ENCODE measurements at regions not wholly inside any gene's neighbourhood (a gene's known extent, or its start where the extent isn't known, plus 50 kb on each side); places are given as distances from the start of the nearest gene placed in this dataset.

DNA sequence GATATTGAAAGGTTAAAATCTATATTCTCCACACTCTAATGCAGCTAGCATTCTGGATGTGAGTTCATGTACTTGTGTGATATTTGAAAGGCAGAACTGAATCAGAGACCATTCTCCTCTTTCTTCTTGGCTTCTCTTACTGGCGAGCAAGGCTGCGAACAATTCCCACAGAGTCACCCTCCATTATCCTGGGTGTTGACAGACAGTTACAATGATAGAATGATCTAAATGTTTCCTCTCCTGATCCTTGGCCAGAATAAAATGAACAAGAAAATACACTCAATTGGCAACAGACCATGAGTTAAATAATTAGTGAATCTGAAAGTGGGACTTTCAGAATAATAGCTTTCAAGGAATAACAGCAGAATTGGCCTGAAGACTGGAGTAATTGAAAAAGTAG lies 342.8 kb downstream of the RAPGEF2 start:
- no peak for DNase-seq

DNA sequence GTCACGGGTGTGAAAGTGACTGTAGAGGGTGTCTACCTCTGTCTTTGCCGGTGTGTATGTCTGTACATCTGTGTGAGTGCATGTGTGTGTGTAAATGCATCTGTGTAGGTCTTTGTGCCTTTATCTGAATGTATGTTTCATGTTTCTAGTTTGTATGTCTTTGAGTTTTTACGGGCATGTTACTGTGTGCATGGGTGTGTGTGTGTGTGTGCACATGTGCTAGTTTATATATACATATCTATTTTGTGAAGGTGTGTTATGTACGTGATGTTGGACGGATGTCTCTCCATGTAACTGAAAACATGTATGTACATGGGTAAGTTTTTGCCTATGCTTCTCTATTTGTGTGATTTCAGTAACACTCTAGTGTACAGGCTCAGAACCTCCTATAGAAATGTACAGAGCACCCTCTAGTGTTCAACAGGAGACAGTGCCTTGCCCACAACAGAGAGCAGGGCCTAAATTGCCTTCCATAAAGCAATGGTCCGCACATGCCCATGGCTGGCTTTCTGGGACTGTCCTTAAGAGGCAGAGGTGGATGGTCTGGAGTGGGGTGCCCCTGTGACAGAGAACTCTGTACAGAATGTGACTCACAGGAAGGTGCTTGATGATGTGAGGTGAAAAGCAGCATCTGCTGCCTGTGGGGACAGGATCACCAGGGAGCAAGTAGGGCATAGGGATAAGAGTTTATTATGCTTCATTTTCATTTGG lies 343.5 kb downstream of the RAPGEF2 start:
- DNase-seq, result peak; percentile 39

DNA sequence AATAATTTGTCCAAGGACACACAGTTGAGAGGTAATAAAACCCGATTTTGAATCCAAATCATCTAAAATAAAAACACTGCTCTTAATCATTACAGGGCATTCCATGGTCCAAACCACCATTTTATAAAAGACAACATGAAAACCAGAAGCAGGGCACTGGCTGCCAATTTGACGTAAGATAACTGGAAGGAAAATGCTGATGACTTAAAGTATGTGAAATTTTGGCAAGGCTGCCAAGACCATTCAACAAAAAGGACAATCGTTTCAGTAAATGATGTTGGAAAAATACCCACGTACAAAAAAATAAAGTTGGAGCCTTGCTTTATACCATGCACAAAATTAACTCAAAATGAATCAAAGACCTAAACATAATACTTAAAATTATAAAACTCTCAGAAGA lies 344.4 kb downstream of the RAPGEF2 start:
- DNase-seq, result no peak

DNA sequence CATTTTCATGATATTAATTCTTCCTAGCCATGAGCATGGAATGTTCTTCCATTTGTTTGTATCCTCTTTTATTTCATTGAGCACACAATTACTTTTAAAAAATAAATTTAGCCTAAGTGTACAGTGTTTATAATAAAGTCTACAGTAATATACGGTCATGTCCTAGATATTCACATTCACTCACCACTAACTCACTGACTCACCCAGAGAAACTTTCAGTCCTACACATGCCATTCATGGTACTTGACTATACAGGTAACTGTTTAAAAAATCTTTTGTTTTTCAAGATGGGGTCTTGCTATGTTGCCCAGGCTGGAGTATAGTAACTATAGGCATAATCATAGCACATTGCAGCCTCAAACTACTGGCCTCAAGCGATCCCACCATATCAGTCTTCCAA lies 348.1 kb downstream of the RAPGEF2 start:
- no peak for DNase-seq

DNA sequence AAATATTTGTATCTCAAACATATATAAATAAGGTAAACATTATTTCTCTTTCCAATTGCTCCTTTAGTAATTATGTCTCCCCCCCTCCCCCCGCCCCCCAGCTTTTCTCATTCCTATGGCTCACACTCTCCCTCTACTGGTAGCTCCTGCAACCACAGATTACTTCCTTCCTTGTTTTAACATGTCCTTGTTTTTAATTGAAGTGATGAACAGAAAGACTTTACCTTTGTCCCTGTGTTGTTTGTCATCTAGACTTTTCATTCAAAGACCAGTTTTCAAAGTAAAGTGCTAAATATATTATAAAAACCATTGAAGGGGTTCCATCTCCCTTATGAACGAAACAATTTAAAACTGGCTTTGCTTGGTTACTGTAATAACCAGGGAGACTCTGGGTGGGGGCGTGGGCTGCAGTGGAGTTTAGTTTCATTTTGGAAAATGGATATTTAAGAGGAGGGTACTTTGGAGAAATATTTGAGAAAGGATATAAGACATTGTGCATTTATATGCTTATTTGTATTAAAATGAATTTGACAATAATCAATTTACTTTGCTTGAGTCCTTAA lies 352.9 kb downstream of the RAPGEF2 start:
- peak; percentile 5 for DNase-seq

DNA sequence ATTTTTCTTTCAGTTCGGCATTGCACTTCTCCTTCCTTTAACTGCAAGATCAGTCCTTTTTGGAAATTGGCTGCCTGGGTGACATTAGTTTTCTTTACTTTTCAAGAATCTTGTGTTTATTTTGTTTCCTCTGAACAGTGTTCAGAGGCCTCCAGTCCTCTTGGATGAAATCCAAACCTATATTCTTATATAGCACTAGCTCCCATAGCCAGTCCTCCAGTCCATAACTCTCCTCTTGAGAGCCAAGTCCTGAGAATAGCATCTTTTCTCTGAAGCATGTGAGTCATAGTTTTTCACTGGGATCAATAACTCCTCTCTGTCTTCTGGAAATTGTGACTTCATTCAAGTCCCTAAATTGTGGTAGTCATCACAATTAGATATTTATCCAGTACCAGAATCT lies 357.5 kb downstream of the RAPGEF2 start:
- no peak for DNase-seq

DNA sequence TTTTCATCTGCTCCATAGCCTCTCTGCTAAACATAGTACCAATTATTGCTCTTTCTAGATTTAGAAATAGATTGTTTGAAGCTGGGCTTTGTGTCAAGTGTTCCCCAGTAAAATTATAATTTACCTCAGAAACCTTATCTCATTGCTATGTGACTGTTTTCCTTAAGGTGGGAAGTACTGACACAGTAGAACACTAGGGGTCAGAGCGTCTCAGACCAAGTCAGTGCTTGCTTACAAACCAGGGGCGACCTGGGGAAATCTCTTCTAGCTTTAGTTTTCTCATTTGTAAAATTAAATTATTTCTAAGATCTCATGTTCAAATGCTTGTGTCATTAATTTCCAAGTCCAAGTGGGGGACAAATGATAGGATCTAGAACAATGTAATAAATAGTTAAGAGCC lies 360.4 kb downstream of the RAPGEF2 start:
- DNase-seq, result no peak

DNA sequence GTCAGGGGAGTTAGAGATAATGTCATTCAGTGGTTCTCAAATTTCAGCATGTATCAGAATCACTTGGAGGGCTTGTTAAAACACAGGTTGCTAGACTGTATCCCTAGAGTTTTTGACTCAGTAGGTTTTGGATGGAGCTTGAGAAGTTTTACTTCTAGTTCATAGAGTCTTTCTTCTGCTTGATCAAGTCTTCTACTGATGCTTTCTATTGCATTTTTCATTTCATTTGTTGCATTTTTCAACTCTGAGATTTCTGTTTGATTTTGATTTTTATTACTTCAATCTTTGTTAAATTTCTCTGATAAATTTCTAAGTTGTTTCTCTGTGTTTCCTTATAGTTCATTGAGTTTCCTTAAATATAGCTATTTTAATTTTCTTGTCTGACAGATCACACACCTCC lies 361.4 kb downstream of the RAPGEF2 start:
- no peak for DNase-seq

DNA sequence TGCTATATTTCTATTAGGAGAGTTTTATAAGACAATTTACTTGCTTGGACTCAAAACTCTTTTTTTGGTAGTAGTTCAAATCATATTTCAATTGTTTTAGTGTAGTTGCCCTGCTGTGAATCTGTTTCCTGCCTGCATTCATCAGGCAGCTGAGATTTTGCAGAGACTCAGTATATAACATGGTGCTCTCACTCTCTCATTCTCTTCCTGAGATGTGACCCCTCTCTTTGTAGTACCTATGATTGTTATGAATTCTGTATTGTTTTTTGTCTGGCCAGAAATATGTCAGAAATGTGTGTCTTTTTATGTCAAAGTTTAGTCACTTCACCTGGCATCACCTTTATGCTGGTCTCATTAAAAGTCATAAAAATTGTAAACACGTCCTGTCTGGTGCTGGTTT lies 374.0 kb downstream of the RAPGEF2 start:
- DNase-seq, result no peak

DNA sequence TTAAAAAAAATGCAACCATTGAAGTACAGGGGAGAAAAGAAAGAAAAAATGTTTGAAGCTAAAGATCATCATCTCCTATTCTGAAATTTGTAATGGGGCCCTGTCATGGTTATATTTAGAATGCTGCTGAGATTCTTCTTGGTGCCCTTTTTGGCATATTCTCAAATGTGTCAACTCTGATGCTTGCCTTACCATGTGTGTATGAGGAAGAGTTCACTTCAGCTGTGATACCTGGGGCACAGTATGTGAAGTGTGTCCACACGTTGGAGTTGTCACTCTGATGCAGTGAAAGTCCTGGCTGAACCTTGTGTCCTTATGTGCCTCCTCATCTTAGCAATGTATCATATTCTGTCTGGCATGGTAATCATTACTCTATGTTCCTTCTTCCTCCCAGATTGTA lies 377.9 kb downstream of the RAPGEF2 start:
- DNase-seq, result no peak

DNA sequence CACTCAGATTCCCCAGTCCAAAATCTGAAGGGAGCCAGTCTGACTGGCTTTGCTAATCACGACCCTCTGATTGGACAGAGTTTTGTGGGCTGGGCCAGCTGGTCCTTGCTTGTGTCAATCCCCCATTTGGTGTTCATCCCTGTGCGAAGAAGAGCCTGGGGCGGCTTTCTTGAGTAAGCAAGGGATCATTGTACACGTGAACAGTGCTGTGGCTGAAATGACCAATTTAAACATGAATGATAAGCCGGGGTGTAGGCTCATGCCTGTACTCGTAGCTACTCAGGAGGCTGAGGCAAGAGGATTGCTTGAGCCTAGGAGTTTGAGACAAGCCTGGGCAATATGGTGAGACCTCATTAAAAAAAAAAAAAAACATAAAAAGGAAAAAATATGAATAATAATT lies 379.1 kb downstream of the RAPGEF2 start:
- DNase-seq, result no peak

DNA sequence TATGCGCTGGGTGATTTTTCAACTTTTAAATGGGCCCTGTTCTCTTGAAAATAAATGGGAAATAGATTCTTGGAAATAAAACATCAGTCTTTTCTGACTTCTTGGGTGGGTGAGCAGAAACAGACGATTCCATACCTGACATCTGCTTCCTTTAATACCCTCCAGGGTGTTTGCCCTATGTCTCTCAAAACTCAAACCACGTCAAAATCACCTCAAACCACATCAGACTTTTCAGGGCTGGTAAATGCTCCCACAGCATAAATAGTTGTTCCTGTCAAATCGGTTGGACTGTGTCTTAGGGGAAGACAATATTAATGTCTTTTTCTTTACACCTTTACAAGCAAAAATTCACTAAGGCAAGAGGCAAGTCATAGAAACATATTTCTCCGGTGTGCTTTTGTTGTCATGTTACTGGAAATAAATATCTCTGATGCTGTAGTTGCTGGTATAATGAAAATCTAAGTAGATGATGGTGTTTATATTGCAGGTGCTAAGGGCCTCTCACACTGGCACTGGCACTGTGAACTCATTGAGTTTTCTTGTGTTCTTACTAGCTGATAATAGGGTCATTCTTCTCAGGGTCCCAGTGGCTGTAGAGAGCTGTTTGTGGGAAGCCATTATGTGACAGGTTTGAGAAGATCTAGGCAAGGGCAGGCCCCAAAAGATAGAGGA lies 380.4 kb downstream of the RAPGEF2 start:
- no peak for DNase-seq

DNA sequence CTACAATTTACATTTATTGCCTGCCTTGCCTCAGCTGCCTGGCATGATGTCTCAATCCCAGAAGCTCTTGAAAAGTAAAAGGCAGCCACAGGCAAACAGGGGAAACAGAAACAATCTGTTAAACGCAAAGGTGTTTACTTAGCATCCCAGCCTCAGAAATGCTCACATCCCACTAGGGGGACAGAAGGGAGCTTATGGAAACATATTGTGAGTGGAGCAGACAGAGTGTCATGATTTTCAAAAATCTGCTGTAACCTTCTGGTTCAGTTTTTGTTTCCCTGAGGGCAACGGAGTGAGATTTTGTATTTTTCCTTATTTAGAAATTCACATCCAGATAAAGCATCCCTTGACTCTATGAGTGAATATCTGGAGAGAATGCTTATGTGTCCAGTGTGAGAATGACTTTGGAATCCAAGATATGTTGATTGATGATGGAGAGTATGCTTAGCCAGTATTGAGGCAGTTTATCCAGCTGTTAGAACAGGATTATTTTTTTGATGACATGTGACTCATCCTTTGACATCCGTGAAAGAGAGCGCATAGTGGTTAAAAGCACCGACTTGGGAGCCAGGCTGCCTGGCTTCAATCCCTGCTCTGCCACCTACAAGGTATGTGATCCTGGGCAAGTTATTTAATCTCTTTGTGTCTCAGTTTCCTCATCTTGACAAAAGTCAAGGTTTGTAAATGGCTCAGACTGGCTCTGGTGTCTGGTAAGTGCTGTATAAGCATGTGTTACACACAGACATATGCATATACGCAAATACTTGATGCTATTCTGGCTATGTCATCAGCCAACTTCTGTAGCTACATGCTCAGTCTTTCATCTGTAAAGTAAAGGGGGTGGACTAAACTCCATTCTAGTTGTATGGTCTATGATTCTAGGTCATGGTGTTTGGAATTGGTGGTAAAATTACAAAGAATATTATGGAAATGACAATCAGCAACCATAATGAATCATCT lies 381.2 kb downstream of the RAPGEF2 start:
- DNase-seq, result no peak

DNA sequence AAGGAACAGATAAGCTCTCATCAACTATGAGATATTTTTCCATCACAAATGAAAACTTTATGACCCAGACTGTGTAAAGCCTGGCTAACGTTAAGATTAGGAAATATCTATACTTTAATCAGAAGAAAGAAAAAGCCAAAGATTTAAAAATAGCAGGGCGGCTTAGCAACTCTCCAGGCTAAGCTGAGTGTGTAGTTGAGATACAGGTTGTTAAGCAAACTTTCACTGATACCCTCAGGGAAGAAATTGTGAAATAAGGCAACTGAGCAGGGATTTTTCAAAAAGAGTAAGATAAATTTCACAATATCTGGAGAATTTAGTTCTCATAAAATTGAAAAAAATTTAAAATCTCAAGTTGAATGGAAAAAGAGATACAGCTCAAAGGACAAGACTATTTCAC lies 382.0 kb downstream of the RAPGEF2 start:
- DNase-seq, result no peak

DNA sequence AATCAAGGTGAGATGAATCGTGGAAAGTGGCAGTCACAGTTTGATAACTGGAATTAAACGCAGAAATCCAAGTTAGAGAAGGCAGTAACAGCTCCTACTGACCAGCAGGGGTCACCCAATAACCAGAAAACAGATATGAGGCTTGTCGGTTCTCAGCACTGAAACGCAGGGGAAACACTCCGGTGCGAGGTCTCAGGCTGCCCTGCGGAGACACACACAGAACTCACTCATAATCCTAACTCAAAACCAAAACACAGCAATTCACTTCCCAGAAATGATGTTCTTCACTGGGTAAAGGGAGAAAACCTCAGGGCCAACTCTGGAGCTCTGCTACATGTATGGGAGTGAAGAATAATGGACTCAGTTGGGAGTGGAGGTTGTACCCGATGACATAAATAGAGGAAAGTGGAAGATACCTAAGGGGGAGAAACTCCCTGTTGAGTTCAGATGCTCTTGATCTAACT lies 384.4 kb downstream of the RAPGEF2 start:
- DNase-seq, result peak; percentile 18

DNA sequence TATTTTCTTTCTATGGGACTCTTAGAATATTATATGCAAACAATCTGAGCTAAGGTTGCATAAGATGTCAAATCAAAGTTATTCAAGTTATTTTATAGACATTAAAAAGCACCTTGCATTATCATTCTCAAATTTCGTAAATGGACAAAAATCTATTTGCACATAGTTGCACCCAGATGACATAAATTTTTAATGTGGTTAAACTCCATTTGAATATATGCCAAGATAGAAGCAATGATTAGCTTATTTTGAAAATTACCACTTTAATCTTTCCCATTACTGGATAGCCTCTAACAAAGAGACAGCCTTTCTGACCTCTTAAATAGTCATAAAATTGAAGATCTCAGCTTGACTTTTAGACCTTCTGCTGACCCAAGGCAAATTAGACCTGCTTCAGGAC lies 386.8 kb downstream of the RAPGEF2 start:
- DNase-seq, result no peak

DNA sequence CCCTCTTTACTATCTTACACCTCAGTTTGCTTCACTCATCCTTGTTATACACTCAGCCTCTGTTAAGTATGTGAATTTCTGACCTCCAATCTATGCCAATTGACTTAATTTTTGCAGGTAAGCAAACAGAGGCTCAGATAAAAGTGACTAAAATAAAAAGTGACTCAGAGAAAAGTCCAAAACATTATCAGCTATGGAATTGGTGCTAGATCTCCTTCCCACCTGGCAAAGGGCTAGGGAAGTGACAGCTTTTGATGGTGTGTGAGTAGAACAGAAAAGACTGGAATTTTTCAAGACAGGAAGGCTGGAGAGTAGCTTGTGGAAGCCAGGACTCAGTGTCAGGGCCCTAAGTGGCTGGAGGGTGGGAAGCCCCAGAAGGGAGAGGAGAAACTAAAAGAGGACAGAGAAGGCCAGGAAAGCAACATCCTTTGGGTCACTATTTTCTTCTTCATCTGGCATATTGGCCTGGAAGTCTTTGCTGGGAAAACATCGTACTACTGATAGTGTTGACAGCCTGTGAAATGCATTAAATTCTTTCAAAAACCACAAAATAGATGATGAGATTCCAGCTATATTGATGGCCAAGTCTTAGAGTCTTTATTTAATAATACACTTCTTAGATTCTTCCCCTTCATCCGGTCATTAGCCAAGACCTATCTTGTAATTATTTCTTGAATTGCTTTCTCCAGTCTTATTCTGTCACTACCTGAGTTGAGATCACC lies 392.8 kb downstream of the RAPGEF2 start:
- no peak for DNase-seq

DNA sequence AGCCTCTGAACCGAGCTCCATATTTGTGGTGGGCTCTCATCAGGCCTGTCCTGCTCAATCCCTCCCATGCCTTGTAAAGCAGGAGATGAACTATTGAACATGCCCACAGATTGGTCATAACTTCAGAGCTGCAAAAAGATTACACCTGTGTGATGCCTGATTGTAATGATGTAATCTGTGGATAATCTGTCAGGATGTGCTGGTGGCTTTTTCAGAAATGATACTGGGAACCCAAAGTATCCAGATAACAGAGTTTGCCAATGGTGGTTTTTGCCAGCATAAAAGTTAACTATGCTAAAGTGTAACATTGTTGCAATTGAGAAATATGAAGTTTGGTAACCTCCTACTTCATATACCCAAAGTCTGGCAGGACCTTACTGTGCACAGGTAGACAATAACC lies 393.4 kb downstream of the RAPGEF2 start:
- DNase-seq, result no peak

DNA sequence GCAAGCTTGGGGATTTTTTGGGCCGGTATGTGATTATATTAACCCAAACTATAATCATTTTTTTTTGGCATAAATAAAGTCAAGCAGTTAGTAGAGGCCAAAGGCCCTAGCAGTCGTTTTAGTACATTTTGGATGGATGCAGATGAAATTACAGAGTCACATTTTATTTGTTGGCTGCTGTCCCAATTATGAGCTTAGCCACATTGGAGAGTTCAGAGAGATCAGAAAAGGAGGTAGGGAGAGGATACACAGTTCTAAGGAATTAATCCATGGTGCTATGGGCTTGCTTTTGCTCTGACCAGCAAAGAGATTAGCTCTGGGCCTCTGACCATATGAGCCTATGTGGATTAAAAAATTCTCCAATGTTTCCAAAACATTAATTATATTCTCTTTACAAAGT lies 395.1 kb downstream of the RAPGEF2 start:
- no peak for DNase-seq

DNA sequence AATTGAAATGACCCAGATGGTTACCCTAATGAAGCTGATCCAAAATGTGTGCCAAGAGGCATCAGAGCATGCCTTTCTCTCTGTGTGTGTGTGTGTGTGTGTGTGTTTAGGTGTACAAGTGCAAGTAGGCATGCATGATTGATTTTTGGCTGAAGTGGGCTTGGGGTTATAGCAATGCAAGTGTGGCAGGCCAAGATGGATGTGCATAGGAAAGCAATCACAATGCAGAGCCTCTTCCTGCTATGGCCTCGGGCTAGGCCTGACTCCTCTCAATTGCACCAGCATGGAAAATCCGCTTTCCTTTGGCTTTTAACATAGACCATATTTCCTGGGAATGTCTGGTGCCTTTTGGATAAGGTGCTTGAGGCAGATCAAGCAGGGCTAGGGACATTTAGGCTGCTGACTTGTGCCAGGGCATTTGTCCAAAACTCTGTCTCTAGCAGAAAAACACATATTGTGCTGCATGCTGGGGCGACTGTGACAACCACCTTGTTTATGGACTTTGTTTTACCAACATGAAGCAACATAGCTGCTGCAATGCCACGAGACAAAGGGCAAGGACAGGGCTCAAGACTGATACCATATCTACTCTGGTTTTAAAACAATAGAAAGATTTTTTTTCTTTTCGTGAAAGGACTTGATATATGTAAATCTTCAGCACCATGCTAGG lies 395.7 kb downstream of the RAPGEF2 start:
- DNase-seq, result no peak

DNA sequence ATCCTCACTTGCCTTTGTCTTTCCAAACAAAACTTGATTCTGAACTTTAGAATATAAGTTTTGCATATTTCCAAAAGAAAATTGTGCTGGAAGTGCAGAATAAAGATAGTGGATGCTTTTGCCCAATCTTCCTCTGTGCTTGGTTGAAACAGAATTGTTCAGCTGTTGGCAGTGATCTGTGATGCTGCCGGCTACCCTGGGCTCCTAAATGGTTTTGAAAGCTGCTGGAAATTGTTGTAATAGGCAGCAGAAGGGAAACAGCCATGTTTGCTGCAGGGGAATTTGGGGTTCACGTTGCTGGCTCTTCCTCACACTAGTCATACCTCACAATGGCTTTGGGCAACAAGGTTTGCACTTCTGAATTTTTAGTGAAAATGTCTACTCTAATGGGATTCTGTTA lies 398.0 kb downstream of the RAPGEF2 start:
- DNase-seq, result no peak
